ENCODE measurements at regions not wholly inside any gene's neighbourhood (a gene's known extent, or its start where the extent isn't known, plus 50 kb on each side); places are given as distances from the start of the nearest gene placed in this dataset.

DNA sequence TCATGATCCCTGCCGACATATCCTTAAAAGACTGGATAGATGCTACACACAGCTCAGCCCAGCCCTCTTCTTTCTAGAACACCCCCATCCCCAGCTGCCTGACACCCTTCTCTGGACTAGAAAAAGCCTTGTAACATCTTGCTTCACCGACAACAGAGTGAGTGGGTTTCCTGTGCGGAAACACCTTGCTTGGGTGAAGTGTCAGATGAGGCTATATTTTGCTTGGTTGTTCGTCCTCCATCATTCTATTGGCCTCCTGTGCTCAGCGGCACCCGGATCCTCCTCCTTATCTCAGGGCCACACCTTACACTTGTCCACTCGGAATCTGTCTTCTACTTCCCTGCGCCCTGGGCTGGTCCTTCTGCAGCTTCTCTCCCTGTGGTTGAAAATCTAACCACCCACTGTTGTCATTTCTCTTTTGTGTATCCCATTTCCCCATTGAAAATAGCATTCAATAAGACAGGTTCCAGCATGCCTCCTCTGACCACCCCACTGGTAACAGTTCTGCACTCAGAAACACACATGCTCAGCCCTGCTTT is 101.3 kb upstream of the MLN start:
- peak; percentile 37 for DNase-seq (ENCODE audit: low read depth)
- no peak for TF ChIP-seq CTCF (IDR thresholded peaks at IDR 0.05; ENCODE audit: insufficient read depth, low read depth, low read length, missing control alignments)
- no peak overlapping the region for H3K4me3 ChIP-seq (ENCODE audit: low read depth, low read length)

GRCh38 chr6:33904747-33905065 is 100.9 kb upstream of the MLN start:
- no peak for TF ChIP-seq CTCF (IDR thresholded peaks at IDR 0.05; ENCODE audit: insufficient read depth, low read depth, low read length, missing control alignments)
- no peak for DNase-seq (ENCODE audit: low read depth)
- no peak overlapping the region for H3K4me3 ChIP-seq (ENCODE audit: low read depth, low read length)

DNA sequence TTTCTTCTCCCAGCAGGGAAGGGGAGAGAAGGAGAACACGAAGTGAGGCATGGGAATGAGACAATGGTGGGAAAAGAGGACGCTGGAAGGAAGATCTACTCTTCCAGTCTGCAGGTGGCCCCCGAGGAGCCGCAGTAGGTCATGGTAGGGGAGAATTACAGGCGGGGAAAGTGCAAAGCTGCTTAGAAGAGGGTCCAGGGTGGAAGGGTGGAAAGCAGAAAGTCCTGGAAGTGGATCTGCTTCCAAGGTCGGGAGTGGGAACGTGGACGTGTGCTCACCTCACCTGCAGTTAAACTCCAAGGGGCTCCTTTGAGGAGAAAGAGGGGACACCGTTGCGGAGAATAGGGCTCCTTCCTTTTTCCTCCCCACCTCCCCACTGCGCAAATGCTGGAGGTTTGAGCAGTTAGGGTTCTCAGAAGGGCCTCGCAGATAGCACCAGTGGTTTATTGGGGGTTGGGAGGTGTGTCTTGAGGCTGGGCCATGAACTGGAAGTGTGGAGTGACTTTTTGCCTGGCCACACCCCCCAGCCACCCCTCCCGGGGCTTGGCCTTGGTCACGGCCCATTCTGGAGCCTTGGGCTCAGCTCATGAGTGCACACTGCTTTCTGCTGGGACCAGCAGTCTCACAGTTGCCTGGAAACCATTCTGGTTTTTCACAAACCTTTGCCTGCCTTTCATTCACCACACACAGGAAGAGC is 100.4 kb upstream of the MLN start:
- TF ChIP-seq CTCF (IDR thresholded peaks at IDR 0.05; ENCODE audit: insufficient read depth, low read depth, low read length, missing control alignments) = no peak
- peak; percentile 88 for DNase-seq (ENCODE audit: low read depth)
- H3K4me3 ChIP-seq (ENCODE audit: low read depth, low read length) = no peak overlapping the region

DNA sequence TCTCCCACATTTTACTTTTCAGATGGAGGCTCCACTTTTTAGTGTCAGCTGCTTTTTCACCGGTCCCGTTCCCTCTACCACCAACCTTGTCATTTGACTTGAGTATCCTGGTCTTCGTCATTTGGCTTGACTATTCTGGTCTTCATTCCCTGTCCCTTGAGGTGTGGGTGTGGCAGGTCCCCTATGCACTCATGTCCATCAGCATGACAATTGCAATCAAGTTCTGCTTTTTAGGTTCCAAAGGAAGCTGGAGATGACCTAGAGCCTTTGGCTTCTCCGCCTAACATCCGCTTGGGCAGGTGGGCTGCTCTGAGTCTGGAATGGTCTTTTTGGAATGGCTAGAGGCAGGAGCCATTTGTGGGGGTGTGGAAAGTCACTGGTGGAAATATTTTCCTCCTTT is 99.8 kb upstream of the MLN start:
- no peak for TF ChIP-seq CTCF (IDR thresholded peaks at IDR 0.05; ENCODE audit: insufficient read depth, low read depth, low read length, missing control alignments)
- H3K4me3 ChIP-seq (ENCODE audit: low read depth, low read length) = no peak overlapping the region
- DNase-seq (ENCODE audit: low read depth) = no peak

DNA sequence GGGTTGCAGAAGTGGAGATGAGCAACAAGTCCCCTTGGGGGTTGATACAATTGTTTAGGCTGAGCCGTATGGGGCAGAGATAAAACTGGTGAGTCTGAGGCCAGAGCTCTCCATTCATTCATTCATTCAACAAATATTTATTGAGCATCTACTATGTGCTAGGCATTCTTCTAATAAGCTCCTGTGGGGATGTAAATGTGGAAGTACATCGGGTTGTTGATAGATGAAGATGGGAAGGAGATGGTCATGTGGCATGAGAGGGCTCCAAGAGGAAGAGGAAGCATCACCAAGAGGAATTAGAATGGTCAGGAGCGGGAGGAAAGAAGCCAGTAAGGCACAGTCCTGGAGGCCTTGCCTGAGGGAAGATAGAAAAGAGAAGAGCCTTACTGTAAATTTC is 98.7 kb upstream of the MLN start:
- no peak overlapping the region for H3K4me3 ChIP-seq (ENCODE audit: low read depth, low read length)
- no peak for DNase-seq (ENCODE audit: low read depth)
- no peak for TF ChIP-seq CTCF (IDR thresholded peaks at IDR 0.05; ENCODE audit: insufficient read depth, low read depth, low read length, missing control alignments)

GRCh38 chr6:33901822-33902456 is 98.1 kb upstream of the MLN start:
- H3K4me3 ChIP-seq (ENCODE audit: low read depth, low read length) = no peak overlapping the region
- no peak for TF ChIP-seq CTCF (IDR thresholded peaks at IDR 0.05; ENCODE audit: insufficient read depth, low read depth, low read length, missing control alignments)
- no peak for DNase-seq (ENCODE audit: low read depth)

Data from GM12865 (cell line).